Pancreas (tissue), 10 donors: ENCODE measurements at regions not wholly inside any gene's neighbourhood (a gene's known extent, or its start where the extent isn't known, plus 50 kb on each side); places are given as distances from the start of the nearest gene placed in this dataset.
"Not testable (repeated sequence)": the region's sequence is repeated elsewhere in the genome, so short reads cannot be mapped to it uniquely, and the experiment has no call there.

Experiments
- ATAC-seq, 4 donors: fragments of 200-7000 bp; cut with Tn5 transposase; one replicate each; pipeline versions ENCODE4 v1.8.0 to v1.9.1; 2020; ENCODE audit warnings: mild to moderate bottlenecking in 4 of 4, moderate library complexity in 4 of 4
- DNase-seq, 6 donors: peaks; one replicate each; pipeline ENCODE4 v3.0.0-alpha.2; 2020
- FAIRE-seq: peaks from 2 replicates; lab custom pipeline; 2012; peaks lifted over from hg19 to GRCh38; lab: Jason Lieb, UNC
- H3K27ac ChIP-seq, 4 donors: fragments of 200-600 bp; sonication (generic); 1 replicate in 3 of 4; 2 replicates in 1 of 4; pipeline versions ENCODE4 v1.5.0 to v1.8.0; 2020
- H3K27me3 ChIP-seq, 4 donors: fragments of 200-600 bp; one replicate each; pipeline ENCODE4 v1.8.0; 2021
- H3K36me3 ChIP-seq, 3 donors: fragments of 200-600 bp; sonication (generic) in 1 of 3; one replicate each; pipeline versions ENCODE4 v1.5.0 to v1.8.0; 2020 to 2021
- H3K4me1 ChIP-seq, 3 donors: fragments of 200-600 bp; one replicate each; pipeline ENCODE4 v1.8.0; 2021
- H3K4me3 ChIP-seq, 4 donors: fragments of 200-600 bp; sonication (generic) in 2 of 4; one replicate each; pipeline versions ENCODE4 v1.5.0 to v1.8.0; 2020 to 2021
- H3K9me3 ChIP-seq, 4 donors: fragments of 200-600 bp; one replicate each; pipeline ENCODE4 v1.8.0; 2021
- WGBS, 2 donors: extraction: QIAGEN DNeasy Blood & Tissue Kit; methylation state at CpG; one replicate each; pipeline ENCODE4 v1.1.7; 2013; 5-methylcytosine and 5-hydroxymethylcytosine counted together
- intact Hi-C, 3 donors: fragments of 100-400 bp; cut with DNase I; formaldehyde crosslinking; loops; one replicate each; pipeline versions ENCODE4 v1.11.1 to v1.14.2; 2022
- microRNA-seq, 2 donors: library from miRNA; unstranded; fragments of <30 nt; microRNA quantifications; one replicate each; pipeline versions ENCODE4 to v1.1.0, GENCODE V29; 2019 to 2020
- TF ChIP-seq, protein P1 (sequence below), 4 donors: fragments of 200-600 bp; sonication (generic) in 3 of 4; IDR thresholded peaks; one replicate each; pipeline versions ENCODE4 v1.5.0 to v1.8.0; 2021; ENCODE audit warnings: antibody characterized with exemption in 4 of 4
- donor health status: healthy with polysubstance abuse.
- donor health status: DM: no; HTN: no; CAD: no; lungs with moderate emphysema.
- donor health status: DM: no; HTN: no; CAD: no.
- donor health status: control.
- donor health status: control.
- donor health status: Bipolar disorder and iron deficiency.
- donor health status: DM: yes; HTN: yes; CAD: no.
- donor health status: DM: no; HTN: no; CAD: no.
- donor health status: DM: no; HTN: no; CAD: no.
- donor health status: DM: yes; HTN: yes; CAD: no.

DNA sequence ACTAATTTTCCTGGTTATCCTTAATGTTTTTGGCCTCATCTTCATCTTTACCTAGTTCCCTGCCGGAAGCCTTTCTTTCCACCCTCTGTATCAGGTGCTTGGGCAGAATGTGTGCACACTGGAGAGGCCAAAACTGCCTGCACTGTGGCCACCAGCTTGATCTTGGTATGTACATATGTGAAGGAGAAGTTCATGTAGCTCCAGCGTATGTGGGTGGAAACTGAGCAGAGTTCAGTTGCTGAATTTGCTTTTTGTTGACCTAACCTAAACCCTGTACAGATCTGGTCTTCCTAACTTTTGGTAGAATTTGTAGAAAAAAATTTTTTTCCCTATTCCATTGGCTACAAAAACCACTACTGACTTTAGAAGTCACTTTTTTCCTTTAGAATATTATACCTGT is 65.9 kb upstream of the IGSF10 start:
- H3K4me1 ChIP-seq, result no peaks in the 10 kb centered on the region
- H3K9me3 ChIP-seq, result no peaks in the 10 kb centered on the region
- intact Hi-C loops, result no loop called here
- no peak overlapping the region for H3K27ac ChIP-seq
- no peaks in the 10 kb centered on the region for H3K36me3 ChIP-seq
- TF ChIP-seq, protein P1, sequence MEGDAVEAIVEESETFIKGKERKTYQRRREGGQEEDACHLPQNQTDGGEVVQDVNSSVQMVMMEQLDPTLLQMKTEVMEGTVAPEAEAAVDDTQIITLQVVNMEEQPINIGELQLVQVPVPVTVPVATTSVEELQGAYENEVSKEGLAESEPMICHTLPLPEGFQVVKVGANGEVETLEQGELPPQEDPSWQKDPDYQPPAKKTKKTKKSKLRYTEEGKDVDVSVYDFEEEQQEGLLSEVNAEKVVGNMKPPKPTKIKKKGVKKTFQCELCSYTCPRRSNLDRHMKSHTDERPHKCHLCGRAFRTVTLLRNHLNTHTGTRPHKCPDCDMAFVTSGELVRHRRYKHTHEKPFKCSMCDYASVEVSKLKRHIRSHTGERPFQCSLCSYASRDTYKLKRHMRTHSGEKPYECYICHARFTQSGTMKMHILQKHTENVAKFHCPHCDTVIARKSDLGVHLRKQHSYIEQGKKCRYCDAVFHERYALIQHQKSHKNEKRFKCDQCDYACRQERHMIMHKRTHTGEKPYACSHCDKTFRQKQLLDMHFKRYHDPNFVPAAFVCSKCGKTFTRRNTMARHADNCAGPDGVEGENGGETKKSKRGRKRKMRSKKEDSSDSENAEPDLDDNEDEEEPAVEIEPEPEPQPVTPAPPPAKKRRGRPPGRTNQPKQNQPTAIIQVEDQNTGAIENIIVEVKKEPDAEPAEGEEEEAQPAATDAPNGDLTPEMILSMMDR (IDR thresholded peaks at IDR 0.05), result no peak
- FAIRE-seq (no peak), DNase-seq (no peak), ATAC-seq (no peak)
- no peaks in the 10 kb centered on the region for H3K27me3 ChIP-seq
- no peak overlapping the region for H3K4me3 ChIP-seq
- WGBS, 2 donors, result 78 to 83% methylated on average over 2 of the region's 2 CpGs

DNA sequence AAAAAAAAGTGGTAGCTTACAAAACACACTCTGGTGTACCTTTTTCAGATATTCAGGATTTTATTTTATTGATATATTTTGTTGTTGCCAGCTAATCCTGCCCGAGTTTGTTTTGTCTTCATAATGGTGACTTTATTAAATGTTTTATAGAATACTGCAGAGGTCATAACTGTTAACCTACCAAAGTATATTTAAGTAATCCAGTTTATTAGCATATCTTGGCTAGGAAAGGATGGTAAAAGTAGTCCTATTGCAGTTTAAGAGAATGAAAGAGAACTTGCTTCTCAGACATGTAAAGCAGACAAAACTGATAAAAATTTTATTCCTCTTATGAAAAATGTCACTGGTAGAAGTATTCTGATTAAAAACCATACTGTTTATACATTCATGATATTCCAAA is 59.2 kb upstream of the IGSF10 start:
- FAIRE-seq (no peak), ATAC-seq (no peak), DNase-seq (no peak)
- intact Hi-C loops, result no loop called here
- no peaks in the 10 kb centered on the region for H3K27me3 ChIP-seq
- TF ChIP-seq, protein P1 (IDR thresholded peaks at IDR 0.05), result no peak
- no peaks in the 10 kb centered on the region for H3K4me1 ChIP-seq
- no peak overlapping the region for H3K27ac ChIP-seq
- H3K4me3 ChIP-seq, result no peak overlapping the region
- no peaks in the 10 kb centered on the region for H3K36me3 ChIP-seq
- WGBS, 2 donors, result 49 to 61% methylated on average over 1 of the region's 1 CpG
- H3K9me3 ChIP-seq, result no peaks in the 10 kb centered on the region

DNA sequence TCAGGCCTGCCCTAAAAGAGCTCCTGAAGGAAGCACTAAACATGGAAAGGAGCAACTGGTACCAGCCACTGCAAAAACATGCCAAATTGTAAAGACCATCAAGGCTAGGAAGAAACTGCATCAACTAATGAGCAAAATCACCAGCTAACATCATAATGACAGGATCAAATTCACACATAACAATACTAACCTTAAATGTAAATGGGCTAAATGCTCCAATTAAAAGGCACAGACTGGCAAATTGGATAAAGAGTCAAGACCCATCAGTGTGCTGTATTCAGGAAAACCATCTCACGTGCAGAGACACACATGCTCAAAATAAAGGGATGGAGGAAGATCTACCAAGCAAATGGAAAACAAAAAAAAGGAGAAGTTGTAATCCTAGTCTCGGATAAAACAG is 50.6 kb upstream of the IGSF10 start:
- H3K27ac ChIP-seq, ATAC-seq, H3K4me1 ChIP-seq, H3K9me3 ChIP-seq, intact Hi-C loops, H3K36me3 ChIP-seq, FAIRE-seq, DNase-seq, H3K27me3 ChIP-seq, H3K4me3 ChIP-seq: not testable (repeated sequence)
- 73 to 78% methylated on average over 2 of the region's 2 CpGs for WGBS, 2 donors

Small RNAs in the stretch of these regions (microRNA-seq; reads per million reads assigned to microRNA genes)
- gene MIR5186, result 0 reads per million in 2 donors
